ENCODE measurements at regions not wholly inside any gene's neighbourhood (a gene's known extent, or its start where the extent isn't known, plus 50 kb on each side); places are given as distances from the start of the nearest gene placed in this dataset.
"Not testable (repeated sequence)": the region's sequence is repeated elsewhere in the genome, so short reads cannot be mapped to it uniquely, and the experiment has no call there.

DNA sequence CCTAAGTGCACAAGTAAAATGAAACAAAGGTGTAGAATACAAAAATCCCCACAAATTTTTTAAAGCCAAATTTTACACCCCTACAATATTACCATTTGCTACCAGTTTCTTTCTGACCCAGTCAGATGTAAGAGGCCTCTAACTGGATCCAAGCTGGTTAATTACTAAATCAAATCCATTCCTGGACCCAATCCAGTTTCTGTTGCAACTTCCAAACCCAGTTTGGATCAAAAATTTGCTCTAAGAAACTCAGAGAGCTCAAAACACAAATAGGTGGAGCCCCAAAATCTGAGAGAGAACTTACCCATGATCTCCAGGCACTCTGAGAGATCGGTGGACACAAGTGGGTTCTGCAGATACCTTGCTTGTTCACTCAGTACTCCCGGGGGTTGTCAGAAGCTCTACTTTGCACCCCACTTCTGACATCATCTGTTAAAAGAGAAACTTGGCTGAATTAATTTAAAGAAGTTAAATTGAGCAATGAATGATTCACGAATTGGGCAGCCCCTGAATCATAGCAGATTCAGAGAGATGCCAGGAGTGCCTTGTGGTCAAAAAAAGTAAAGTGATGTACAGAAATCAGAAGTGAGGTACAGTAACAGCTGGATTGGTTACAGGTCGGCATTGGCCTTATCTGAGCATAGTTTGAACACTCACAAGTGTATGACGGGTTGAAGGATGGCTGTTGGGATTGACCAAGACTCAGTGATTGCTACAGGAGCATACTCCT is 448.0 kb downstream of the KCNT2 start:
- FAIRE-seq, result no peak
- no peak for DNase-seq (ENCODE audit: insufficient read length, low spot score)

DNA sequence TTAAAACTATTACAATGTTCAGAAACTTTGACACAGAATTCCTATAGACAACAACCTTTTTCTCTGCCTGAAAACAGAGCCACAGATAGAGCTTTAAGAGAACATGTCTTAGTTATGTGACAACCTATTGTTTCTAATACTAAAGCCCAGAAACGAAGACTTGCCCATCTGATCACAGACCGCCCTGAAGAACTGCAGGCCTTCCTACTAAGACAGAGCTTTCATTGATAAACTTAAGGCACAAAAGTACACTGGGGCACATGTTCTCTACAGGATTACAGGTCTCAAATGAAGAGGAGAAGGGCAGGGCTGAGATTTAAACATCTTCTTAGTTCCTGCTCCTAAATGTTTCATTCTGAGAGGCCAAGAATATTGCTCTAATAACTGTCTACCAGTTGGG is 452.7 kb downstream of the KCNT2 start:
- no peak for FAIRE-seq
- no peak for DNase-seq (ENCODE audit: insufficient read length, low spot score)

DNA sequence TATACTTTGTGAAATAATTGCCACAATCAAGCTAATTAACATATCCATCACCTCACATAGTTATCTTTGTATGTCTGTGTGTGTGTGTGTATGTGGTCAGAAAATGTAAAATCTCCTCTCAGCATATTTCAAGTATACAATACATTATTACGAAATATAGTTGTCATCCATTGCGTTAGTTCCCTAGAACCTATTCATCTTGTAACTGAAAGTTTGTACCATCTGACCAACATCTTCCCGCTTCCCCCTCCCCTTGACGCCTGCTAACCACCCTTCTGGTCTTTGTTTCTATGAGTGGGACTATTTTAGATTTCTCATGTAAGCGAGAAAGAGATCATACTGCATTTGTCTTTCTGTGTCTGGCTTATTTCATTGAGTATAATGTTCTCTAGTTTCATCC is 455.3 kb downstream of the KCNT2 start:
- FAIRE-seq (no peak), DNase-seq (ENCODE audit: insufficient read length, low spot score) (no peak)

DNA sequence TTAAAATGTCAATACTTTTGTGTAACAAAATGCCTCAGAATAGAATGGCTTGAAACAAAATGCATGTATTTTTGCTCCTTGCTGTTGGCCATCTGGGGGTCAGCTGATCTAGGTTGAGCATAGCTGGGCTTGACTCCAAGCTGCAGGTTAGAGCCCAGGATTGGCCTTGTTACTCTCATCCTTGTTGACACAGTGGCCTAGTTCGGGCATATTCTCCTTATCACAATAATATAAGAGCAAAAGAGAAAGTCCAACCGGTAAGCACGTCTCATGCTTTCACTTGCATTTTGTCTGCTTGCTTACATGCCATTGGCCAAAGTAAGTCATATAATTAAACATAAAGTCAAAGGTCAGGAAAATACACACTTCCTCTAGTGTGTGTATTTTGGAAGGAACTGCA is 456.2 kb downstream of the KCNT2 start:
- DNase-seq (ENCODE audit: insufficient read length, low spot score) (no peak), FAIRE-seq (no peak)

DNA sequence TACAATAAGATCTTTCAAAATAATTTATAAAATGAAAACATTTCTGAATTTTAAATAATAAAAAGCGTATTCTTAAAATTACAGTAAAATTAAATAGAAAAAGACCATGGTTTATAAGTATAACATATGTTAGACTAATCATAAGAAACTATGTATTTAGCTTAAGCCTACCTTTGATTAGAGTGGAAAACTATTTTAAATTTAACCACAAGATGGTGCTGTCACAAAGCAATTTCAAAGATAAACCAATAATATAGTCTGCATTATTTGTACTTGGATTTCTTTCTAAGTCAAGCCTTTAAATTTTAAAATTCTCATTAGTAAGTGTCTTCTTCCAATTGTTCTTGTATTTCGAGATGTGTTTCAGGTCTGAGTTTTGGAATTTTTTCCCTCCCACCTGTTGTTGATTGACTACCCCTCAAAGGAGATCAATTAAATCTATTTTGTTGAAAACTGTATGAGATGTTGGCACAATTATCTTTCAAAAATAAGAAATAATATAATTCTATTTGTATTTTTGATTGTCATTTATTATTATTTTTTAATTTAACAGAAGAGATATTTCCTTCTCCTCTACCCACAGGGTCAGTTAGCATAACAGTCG is 459.8 kb downstream of the KCNT2 start:
- DNase-seq (ENCODE audit: insufficient read length, low spot score) (peak; percentile 11), FAIRE-seq (no peak)

DNA sequence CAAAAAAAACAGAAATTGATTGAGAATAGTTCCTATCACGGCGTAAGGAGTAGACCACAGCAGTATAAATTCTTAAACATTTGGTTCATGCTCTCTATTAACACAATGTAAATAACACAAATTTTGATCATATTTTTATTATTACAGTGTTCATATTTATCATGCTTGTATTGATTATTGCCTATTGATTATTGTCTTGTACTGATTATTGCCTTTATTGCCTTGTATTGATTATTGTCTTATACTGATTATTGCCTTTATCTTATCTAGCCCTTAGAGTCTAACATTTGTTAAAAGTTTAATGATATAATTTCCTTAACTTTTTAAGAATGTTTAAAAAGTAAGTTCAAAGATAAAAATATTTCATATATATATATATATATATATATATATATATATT is 460.7 kb downstream of the KCNT2 start:
- no peak for FAIRE-seq
- no peak for DNase-seq (ENCODE audit: insufficient read length, low spot score)

DNA sequence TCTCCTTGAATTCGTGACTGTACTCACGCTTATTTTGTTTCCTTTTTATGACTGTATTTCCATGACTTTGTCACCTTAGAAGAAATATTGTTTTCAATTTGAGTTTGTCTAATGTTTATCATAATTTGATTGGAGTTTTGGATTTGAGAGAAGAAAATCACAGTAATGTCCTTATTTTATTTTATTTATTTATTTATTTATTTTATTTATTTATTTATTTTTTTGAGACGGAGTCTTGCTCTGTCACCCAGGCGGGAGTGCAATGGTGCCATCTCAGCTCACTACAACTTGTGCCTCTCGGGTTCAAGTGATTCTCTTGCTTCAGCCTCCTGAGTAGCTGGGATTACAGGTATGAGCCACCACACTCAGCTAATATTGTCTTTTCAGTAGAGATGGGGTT is 463.1 kb downstream of the KCNT2 start:
- not testable (repeated sequence) for DNase-seq (ENCODE audit: insufficient read length, low spot score); FAIRE-seq

DNA sequence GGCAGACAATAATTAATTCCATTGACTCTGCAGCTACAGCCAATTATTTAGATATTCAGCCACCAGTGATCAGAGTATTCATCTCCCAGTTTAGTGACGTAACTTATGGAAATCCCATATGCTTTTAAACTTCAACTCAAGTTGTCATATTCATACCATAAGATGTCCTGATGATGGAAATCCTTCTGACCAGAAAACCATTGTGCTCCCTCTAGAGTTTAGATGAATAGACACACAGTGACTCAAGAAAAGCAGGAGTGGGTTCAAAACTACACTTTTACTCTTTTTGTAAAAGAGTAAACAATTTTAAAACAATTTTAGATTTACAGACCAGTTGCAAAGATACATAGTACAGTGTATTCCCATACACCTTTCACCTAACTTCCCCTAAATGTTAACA is 463.7 kb downstream of the KCNT2 start:
- DNase-seq (ENCODE audit: insufficient read length, low spot score), result no peak

DNA sequence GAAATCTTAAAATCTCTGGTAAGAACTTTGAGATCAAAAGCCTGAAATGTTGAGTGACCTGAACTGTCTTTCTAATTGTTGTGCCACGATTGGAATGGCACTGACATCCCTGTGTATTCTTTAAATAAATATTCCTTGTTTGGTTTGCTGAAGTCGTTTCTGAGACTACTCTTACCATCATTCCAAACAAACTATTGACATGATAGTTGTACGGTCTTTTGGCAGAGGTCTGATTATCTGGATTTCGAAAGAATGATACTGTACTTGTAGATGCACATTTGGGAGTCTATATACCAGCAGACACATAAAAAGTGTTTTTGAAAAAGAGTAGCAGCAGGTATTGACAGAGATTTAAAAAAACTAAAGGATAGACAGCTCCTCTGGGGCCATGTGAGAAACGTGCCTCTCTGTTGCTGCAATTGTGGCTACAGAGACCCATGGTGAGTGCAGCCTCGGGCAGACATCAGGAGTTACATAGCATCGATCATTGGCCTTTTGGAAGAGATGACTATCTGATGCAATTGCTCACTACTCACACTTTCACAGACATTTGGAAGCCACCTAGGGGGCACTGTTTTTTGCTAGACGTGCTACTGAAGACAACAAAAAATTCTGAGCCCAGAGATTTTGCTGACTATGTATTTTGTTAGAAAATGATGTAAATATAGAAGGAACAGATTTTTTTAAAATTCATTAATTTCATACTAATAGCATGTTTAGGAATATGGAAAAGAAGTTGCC is 464.5 kb downstream of the KCNT2 start:
- no peak for FAIRE-seq
- DNase-seq (ENCODE audit: insufficient read length, low spot score), result no peak

More for the DNA sequence above, 463.7 kb downstream of the KCNT2 start:
- FAIRE-seq, result no peak

DNA sequence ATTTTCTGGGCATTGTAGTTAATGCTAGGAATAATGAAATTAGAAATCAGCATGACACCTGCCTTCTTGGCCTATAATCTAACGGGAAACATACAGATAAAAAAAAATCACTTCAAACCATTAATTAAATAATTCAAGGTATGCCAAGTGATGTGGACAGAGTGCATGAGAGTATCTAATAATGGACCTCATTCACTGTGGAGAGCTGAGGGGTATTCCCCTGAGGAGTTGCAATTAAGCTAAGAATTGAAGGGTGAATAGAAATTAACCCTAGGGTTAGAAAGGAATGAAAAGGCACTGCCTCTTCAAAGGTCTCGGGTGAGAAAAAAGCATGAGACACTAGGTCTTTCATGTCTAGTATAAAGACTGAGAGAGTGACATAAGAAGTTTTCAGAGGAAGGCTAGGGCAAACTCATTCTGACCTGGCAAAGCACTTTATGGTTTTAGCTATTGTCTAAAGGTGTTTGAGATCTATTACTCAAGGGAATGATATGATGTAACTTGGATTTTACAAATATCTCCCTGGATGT is 466.1 kb downstream of the KCNT2 start:
- no peak for FAIRE-seq
- no peak for DNase-seq (ENCODE audit: insufficient read length, low spot score)

DNA sequence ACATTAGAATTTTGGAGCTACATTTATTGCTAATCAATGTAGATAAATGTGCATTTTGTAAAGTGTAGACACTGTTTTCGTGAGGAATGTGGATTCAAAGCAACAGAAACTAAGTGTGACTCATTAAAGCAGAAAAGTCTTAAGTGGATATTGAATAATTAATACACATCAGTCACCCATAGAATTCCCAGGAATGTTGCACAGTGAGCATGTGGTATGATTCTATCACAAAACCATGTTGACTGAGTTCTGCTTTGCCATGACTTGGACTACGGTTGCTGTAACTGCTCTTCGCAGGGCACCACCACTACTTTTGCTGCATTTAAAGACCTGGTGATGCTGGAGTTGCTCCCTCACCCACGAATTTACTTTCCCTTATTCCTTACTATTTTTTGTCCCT is 471.8 kb downstream of the KCNT2 start:
- no peak for FAIRE-seq
- no peak for DNase-seq (ENCODE audit: insufficient read length, low spot score)

DNA sequence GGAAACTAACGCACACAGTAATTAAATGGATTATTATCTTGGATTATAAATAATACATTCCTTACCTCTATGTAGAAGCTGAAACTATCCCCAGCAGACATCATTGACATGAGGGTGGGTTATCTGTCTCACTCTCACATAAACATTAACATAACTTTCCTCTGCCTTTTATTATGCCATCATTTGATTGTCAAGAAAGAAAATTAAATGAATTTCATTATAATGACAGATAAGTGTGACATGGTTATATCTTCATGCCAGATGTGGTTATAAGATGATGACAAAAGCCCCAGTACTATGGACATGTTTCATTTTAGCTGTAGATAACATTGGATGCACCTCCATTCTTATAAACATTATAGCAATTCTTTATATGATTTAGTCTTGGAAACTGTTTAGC is 476.5 kb downstream of the KCNT2 start:
- DNase-seq (ENCODE audit: insufficient read length, low spot score), result no peak
- FAIRE-seq, result no peak

DNA sequence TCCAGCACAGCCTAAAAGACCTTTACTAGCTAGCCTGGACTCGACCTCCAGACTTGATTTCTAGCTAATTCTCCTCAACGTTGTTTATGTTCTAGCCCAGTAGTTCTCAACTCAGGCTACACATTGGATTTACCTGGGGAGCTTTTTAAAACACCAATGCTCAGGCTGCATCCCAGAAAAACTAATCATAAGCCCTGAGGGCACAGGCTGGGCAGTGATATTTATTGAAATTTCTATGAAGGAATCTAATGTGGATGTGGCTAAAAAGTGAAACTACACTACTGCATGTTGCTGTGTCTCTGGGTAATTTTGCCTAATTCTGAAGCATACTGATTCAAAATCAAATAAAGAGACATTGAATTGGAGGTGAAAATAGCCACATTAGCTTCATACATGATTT is 479.4 kb downstream of the KCNT2 start:
- no peak for FAIRE-seq
- DNase-seq (ENCODE audit: insufficient read length, low spot score), result no peak

DNA sequence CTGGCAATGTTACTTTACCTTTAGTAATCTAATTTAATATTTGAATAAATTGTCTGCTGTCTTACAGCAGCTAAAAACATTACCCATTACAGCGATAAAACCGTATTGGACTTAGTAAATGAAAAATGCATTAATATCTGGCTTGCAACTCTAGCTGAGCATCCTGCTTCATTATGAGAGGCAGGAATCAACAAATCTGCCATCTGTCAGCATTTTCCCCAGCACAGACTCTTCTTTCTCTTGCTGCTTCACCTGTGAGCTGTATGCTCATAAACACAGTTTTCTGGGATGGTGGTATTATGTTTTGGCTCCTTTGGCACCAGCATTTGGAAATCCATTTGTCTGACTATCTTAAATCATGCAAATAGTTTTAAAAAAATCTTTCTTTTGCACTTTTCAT is 487.1 kb downstream of the KCNT2 start:
- FAIRE-seq (no peak), DNase-seq (ENCODE audit: insufficient read length, low spot score) (no peak)

DNA sequence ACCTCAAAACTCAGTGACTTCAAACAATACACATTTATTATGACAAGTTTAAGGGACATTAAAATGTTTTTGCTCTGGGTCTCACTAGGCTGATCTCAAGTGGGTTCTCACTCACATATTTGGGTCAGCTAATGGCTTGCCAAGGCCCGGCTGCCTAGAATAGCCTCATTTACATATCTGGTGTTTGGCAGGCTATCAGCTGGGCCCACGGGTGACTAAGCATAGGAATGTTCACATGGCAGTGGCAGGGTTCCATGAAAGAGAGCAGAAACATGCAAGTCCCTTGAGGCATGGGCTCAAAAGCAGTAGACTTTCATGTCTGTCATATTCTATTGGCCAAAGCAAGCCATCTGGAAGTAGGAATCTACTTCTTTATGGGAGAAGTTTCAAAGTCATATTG is 492.6 kb downstream of the KCNT2 start:
- no peak for DNase-seq (ENCODE audit: insufficient read length, low spot score)

DNA sequence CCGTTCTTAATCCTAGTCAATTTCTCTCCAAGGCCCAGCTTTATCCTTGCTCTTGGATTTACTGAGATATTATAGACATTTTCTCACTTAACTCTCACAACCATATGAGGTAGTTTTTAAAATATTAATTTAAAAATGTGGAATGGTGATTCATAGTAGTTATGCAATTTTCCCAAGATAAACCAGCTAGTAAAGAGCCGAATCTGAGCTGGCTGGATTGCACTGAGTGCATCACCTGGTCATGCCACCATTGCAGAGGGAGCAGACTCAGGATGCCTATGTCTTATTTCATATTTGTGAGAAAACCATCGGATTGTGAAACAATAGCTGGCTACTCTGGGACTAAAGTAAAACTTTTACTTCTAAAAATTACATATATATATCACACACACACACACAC is 494.0 kb downstream of the KCNT2 start:
- no peak for DNase-seq (ENCODE audit: insufficient read length, low spot score)
- no peak for FAIRE-seq

More for the DNA sequence above, 492.6 kb downstream of the KCNT2 start:
- no peak for FAIRE-seq

DNA sequence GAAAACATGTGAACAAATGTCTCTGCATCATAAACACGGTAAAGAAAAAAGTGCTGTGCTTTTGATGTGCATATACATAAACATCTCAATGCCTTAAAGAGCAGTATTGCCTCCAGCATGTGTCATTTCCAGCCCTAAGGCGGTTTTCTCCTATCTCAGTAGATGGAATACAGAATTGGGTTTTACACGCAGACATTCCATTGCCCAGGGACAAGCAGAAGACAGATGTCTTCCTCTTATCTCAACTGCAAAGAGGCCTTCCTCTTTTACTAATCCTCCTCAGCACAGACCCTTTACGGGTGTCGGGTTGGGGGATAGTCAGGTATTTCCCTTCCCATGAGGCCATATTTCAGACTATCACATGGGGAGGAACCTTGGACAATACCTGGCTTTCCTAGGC is 499.2 kb downstream of the KCNT2 start:
- not testable (repeated sequence) for FAIRE-seq; DNase-seq (ENCODE audit: insufficient read length, low spot score)

DNA sequence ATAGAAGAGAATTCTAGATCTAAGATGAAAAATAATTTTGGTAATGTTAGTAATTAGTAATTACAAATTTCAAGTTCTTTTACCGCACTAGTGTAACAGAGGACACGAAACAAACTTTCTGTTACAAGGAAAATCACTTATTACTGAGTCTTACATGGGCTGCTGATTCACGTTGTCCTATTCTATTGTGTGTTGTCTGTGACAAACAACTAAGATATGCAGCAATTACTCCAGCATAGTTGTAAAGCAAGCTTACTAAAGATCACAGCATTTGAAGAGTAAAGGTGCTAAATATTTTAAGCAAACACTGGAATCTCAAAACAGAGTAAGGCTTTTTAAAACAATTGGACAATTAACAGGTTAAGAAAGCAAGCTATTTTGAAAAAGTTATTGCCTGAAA is 502.3 kb downstream of the KCNT2 start:
- FAIRE-seq, result no peak
- DNase-seq (ENCODE audit: insufficient read length, low spot score), result no peak

DNA sequence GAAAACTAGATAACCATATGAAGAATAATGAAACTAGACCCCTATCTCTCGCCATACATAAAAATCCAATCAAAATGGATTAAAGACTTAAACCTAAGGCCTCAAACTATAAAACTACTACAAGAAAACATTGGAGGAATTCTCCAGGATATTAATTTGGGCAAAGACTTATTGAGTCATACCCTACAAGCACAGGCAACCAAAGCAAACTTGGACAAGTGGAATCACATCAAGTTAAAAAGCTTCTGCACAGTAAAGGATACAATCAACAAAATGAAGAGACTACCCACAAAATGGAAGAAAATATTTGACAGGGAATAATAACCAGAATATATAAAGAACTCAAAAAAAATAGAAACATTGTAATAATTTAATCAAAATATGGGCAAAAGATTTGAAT is 505.4 kb downstream of the KCNT2 start:
- DNase-seq (ENCODE audit: insufficient read length, low spot score), result no peak

DNA sequence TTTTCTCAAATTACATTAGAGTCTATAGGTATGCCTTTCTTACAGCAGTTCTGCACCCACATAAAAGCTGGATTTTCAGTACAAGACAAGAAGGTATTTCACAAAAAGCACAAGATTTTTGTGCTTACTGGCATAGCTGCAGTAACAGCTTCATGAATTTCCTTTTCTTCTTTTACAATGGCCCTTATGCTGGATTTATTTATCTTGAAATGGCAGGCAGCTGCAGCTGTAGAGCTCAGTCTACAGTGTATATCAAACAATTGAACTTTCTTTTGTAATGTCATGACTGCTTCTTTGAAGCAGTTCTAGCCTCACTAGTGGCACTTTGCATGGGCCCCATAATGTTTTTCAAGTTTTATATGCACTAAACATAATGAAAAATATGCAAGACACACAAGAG is 510.2 kb downstream of the KCNT2 start:
- FAIRE-seq (no peak), DNase-seq (ENCODE audit: insufficient read length, low spot score) (no peak)

More for the DNA sequence above, 505.4 kb downstream of the KCNT2 start:
- FAIRE-seq, result no peak

DNA sequence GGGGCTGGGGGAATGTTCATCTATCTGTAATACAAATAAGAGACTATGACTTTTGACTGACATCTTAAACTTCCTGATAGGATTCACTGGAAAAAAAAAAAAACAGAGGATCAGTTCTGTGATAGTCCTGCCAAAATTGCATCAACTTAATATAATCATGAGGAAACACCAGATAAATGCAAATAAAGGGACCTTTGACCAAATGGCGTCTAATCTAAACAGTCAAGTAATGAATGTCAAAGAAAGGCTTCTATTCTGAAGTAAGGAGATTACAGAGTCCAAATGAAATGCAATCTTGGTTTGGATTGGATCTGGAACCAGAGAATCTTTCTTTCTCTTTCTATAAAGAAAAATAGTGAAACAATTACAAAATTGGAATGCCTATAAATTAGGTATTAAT is 513.4 kb downstream of the KCNT2 start:
- no peak for FAIRE-seq
- DNase-seq (ENCODE audit: insufficient read length, low spot score), result no peak

All from HTR-8/SVneo (cell line).